ENCODE measurements at regions not wholly inside any gene's neighbourhood (a gene's known extent, or its start where the extent isn't known, plus 50 kb on each side); places are given as distances from the start of the nearest gene placed in this dataset.

- no peak for DNase-seq (ENCODE audit: low spot score)
- intact Hi-C loops (cut with DNase I), result no loop called here
Observed at GRCh38 chr2:239521518-239521815, 120.6 kb upstream of the HDAC4 start.

GRCh38 chr2:239520811-239521517, 120.1 kb upstream of the HDAC4 start:
- intact Hi-C loops (cut with DNase I), result no loop called here
- no peak for DNase-seq (ENCODE audit: low spot score)

- intact Hi-C loops (cut with DNase I), result no loop called here
- DNase-seq (ENCODE audit: low spot score), result no peak
Observed at GRCh38 chr2:239519921-239520585, 119.2 kb upstream of the HDAC4 start.

- DNase-seq (ENCODE audit: low spot score), result peak; percentile 75
- intact Hi-C loops (cut with DNase I), result no loop called here
Observed at GRCh38 chr2:239519089-239519920, 118.5 kb upstream of the HDAC4 start.

- DNase-seq (ENCODE audit: low spot score), result peak; percentile 68
- intact Hi-C loops (cut with DNase I), result no loop called here
Observed at GRCh38 chr2:239518286-239519088, 117.7 kb upstream of the HDAC4 start.

GRCh38 chr2:239517686-239518085, 116.9 kb upstream of the HDAC4 start:
- DNase-seq (ENCODE audit: low spot score), result peak; percentile 55
- intact Hi-C loops (cut with DNase I), result no loop called here

GRCh38 chr2:239516954-239517305, 116.1 kb upstream of the HDAC4 start:
- DNase-seq (ENCODE audit: low spot score), result peak; percentile 71
- intact Hi-C loops (cut with DNase I), result loop anchor here in 1 of 2 donors (1.0 kb wide), 1 partner anchor 22 kb away; no protein-coding TSS in a partner anchor

- DNase-seq (ENCODE audit: low spot score), result no peak
- intact Hi-C loops (cut with DNase I), result loop anchor here in 1 of 2 donors (1.0 kb wide), 1 partner anchor 23 kb away; no protein-coding TSS in a partner anchor
Observed at GRCh38 chr2:239516286-239516953, 115.6 kb upstream of the HDAC4 start.

- DNase-seq (ENCODE audit: low spot score), result no peak
- intact Hi-C loops (cut with DNase I), result no loop called here
Observed at GRCh38 chr2:239514754-239515530, 114.1 kb upstream of the HDAC4 start.

GRCh38 chr2:239512054-239512453, 111.2 kb upstream of the HDAC4 start:
- intact Hi-C loops (cut with DNase I), result no loop called here
- DNase-seq (ENCODE audit: low spot score), result no peak

GRCh38 chr2:239509373-239510143, 108.7 kb upstream of the HDAC4 start:
- DNase-seq (ENCODE audit: low spot score), result no peak
- intact Hi-C loops (cut with DNase I), result no loop called here

- intact Hi-C loops (cut with DNase I), result no loop called here
- DNase-seq (ENCODE audit: low spot score), result no peak
Observed at GRCh38 chr2:239508261-239508660, 107.4 kb upstream of the HDAC4 start.

- DNase-seq (ENCODE audit: low spot score), result no peak
- intact Hi-C loops (cut with DNase I), result no loop called here
Observed at GRCh38 chr2:239507576-239508258, 106.9 kb upstream of the HDAC4 start.

GRCh38 chr2:239506961-239507360, 106.1 kb upstream of the HDAC4 start:
- no peak for DNase-seq (ENCODE audit: low spot score)
- intact Hi-C loops (cut with DNase I), result no loop called here

GRCh38 chr2:239506101-239506857, 105.5 kb upstream of the HDAC4 start:
- no peak for DNase-seq (ENCODE audit: low spot score)
- intact Hi-C loops (cut with DNase I), result no loop called here

GRCh38 chr2:239504643-239505235, 103.9 kb upstream of the HDAC4 start:
- intact Hi-C loops (cut with DNase I), result no loop called here

More at GRCh38 chr2:239504643-239505235, 103.9 kb upstream of the HDAC4 start:
- no peak for DNase-seq (ENCODE audit: low spot score)

Measured in posterior vena cava (tissue), 2 donors.